WERI-Rb-1 (cell line): ENCODE measurements at regions not wholly inside any gene's neighbourhood (a gene's known extent, or its start where the extent isn't known, plus 50 kb on each side); places are given as distances from the start of the nearest gene placed in this dataset.

Experiments used
- DNase-seq: peaks from one replicate; pipeline ENCODE4 v3.0.0-alpha.2; 2020
- H3K27ac ChIP-seq: fragments of 250-450 bp; sonication (Bioruptor Pico); 2 replicates; pipeline ENCODE4 v1.5.1; 2020; ENCODE audit warnings: mild to moderate bottlenecking, moderate library complexity
- H3K27me3 ChIP-seq: fragments of 250-450 bp; sonication (Bioruptor Pico); 2 replicates; pipeline ENCODE4 v1.5.1; 2021; ENCODE audit warnings: mild to moderate bottlenecking, low read depth, moderate library complexity; ENCODE audit not compliant: insufficient read depth, severe bottlenecking
- H3K36me3 ChIP-seq: fragments of 250-450 bp; sonication (Bioruptor Pico); 2 replicates; pipeline ENCODE4 v1.5.1; 2020; ENCODE audit warnings: mild to moderate bottlenecking, moderate library complexity
- H3K4me3 ChIP-seq: 2 replicates; pipeline ENCODE4 v1.5.1; 2011; ENCODE audit warnings: low read depth, mild to moderate bottlenecking, control low read depth, low read length
- H3K9me3 ChIP-seq: fragments of 250-450 bp; sonication (Bioruptor Pico); 2 replicates; pipeline ENCODE4 v1.5.1; 2021; ENCODE audit warnings: mild to moderate bottlenecking, moderate library complexity; ENCODE audit not compliant: severe bottlenecking
- TF ChIP-seq, protein P1 (sequence below): IDR thresholded peaks from 2 replicates; pipeline ENCODE4 v1.5.1; 2011; ENCODE audit warnings: low read depth, mild to moderate bottlenecking, control low read depth, inconsistent platforms, low read length

DNA sequence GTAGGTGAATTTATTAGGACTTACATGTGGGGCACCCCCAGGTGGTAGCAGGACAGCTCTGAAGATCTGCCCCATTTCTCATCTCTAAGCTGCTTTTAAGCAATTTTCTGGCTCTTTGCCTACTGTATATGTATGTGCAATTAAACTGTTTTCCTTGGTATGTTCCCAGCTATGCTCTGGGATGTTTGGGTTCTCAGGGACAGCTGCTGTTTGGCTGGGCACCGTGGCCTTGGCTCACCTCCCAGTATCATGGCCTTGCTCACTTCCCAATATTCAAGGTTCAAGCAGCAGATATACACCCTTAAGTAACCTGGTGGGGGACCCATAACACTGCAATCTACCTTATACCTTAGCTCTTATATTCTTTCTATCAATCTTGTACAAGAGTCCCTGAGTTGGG, 53.7 kb upstream of the KITLG start:
- Histone ChIP-seq H3K27me3 (peaks cover 11% of the 10 kb centered on the region), H3K36me3 (no peaks in the 10 kb centered on the region), H3K27ac (no peak overlapping the region), H3K4me3 (no peak overlapping the region), H3K9me3 (no peaks in the 10 kb centered on the region)
- no peak for DNase-seq
- TF ChIP-seq, protein P1, sequence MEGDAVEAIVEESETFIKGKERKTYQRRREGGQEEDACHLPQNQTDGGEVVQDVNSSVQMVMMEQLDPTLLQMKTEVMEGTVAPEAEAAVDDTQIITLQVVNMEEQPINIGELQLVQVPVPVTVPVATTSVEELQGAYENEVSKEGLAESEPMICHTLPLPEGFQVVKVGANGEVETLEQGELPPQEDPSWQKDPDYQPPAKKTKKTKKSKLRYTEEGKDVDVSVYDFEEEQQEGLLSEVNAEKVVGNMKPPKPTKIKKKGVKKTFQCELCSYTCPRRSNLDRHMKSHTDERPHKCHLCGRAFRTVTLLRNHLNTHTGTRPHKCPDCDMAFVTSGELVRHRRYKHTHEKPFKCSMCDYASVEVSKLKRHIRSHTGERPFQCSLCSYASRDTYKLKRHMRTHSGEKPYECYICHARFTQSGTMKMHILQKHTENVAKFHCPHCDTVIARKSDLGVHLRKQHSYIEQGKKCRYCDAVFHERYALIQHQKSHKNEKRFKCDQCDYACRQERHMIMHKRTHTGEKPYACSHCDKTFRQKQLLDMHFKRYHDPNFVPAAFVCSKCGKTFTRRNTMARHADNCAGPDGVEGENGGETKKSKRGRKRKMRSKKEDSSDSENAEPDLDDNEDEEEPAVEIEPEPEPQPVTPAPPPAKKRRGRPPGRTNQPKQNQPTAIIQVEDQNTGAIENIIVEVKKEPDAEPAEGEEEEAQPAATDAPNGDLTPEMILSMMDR: no peak

DNA sequence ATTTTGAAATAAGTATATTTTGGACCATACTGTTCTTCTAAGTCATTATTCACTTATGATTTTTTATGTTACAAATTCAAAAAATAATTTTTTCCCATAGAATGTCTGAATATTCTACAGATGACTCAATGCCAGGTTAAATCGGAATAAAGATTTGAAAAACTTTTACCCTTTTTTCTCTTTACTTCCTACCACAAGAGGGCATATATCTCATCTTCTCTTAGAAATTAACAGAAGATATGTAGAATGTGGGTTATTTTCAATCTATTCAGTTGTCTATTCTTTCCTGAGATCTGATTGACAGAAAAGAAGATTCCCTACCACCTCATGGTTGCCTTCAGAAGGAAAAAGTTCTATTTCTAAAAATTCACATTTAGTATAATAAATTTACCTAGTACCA, 53.0 kb upstream of the KITLG start:
- Histone ChIP-seq H3K27me3 (peaks cover 8% of the 10 kb centered on the region), H3K4me3 (no peak overlapping the region), H3K9me3 (no peaks in the 10 kb centered on the region), H3K36me3 (no peaks in the 10 kb centered on the region), H3K27ac (no peak overlapping the region)
- TF ChIP-seq, protein P1: no peak
- DNase-seq: no peak

DNA sequence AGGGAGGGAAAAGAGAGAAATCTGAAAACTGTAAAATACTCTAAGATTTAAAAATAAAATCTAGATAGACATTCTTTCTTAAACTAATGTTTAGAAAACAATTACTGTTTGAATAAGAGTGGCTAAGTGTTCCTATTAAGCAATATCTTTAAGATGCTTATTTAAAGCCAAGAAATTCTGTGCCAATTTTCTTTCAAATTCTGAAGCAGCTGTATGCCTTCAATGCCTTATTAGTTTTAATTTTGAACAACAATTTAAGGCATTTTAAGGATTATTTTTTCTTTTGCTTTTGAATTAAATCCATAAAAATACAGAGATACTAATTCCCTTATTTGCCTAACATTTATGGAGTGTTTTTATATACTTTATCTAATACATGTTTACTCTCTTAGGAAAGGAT, 50.3 kb upstream of the KITLG start:
- H3K9me3 ChIP-seq: no peaks in the 10 kb centered on the region
- no peak overlapping the region for H3K27ac ChIP-seq
- H3K27me3 ChIP-seq: peaks cover 5% of the 10 kb centered on the region
- no peak overlapping the region for H3K4me3 ChIP-seq
- no peak for DNase-seq
- TF ChIP-seq, protein P1: no peak
- no peaks in the 10 kb centered on the region for H3K36me3 ChIP-seq
